Esophagus (tissue), 2 donors: ENCODE measurements at regions not wholly inside any gene's neighbourhood (a gene's known extent, or its start where the extent isn't known, plus 50 kb on each side); places are given as distances from the start of the nearest gene placed in this dataset.

Source experiments
- H3K27ac ChIP-seq, 2 donors: one replicate each; pipeline ENCODE4 v1.5.1; 2013; ENCODE audit warnings: low read depth in 2 of 2, mild to moderate bottlenecking in 2 of 2, inconsistent platforms in 1 of 2, low read length in 1 of 2, moderate library complexity in 1 of 2
- H3K27me3 ChIP-seq, 2 donors: one replicate each; pipeline ENCODE4 v1.6.1; 2013; ENCODE audit warnings: low read length in 2 of 2, control low read depth in 1 of 2, mild to moderate bottlenecking in 1 of 2; ENCODE audit not compliant: insufficient read depth in 2 of 2, control insufficient read depth in 1 of 2
- H3K36me3 ChIP-seq, 2 donors: one replicate each; pipeline ENCODE4 v1.6.1; 2013; ENCODE audit warnings: low read length in 1 of 2; ENCODE audit not compliant: control insufficient read depth in 2 of 2, insufficient read depth in 2 of 2
- H3K4me1 ChIP-seq, 2 donors: one replicate each; pipeline ENCODE4 v1.6.1; 2013; ENCODE audit warnings: low read length in 1 of 2; ENCODE audit not compliant: control insufficient read depth in 2 of 2, insufficient read depth in 2 of 2
- H3K4me3 ChIP-seq, 2 donors: one replicate each; pipeline ENCODE4 v1.5.1; 2013; ENCODE audit warnings: low read length in 2 of 2, mild to moderate bottlenecking in 2 of 2, low read depth in 1 of 2, moderate library complexity in 1 of 2
- H3K9me3 ChIP-seq, 2 donors: one replicate each; pipeline ENCODE4 v1.6.1; 2013; ENCODE audit warnings: mild to moderate bottlenecking in 2 of 2, low read depth in 1 of 2, low read length in 1 of 2, moderate library complexity in 1 of 2; ENCODE audit not compliant: control insufficient read depth in 2 of 2, insufficient read depth in 1 of 2
- WGBS, 2 donors: extraction: QIAGEN DNeasy Blood & Tissue Kit; methylation state at CpG; one replicate each; pipeline ENCODE4 v1.1.7; 2013; 5-methylcytosine and 5-hydroxymethylcytosine counted together
- donor health status: healthy with polysubstance abuse.
- donor health status: Bipolar disorder and iron deficiency.

GRCh38 chr4:126735294-126736132 lies 897.2 kb upstream of the INTU start:
- H3K36me3 ChIP-seq, result no peaks in the 10 kb centered on the region
- H3K4me3 ChIP-seq, result no peak overlapping the region
- 91 to 92% methylated on average over 3 of the region's 3 CpGs for WGBS, 2 donors
- H3K27me3 ChIP-seq, result no peaks in the 10 kb centered on the region
- no peak overlapping the region for H3K27ac ChIP-seq
- H3K4me1 ChIP-seq, result no peaks in the 10 kb centered on the region
- no peaks in the 10 kb centered on the region for H3K9me3 ChIP-seq

DNA sequence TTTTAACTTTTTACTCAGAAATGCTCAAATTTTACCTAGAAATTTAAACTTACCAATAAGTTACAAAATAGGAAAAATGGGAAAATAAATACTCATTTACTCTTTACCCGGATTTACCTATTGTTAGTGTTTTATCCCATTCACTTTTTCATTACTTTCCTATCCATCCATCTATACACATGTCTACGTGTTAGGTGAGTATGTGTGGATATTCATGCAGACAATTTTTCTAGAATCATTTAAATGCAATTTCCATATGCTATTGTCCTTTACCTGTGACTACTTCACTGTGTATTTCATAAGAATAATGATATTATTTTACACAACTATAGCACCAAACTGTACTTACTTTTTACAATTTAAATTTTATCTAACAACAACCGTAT lies 896.6 kb upstream of the INTU start:
- no peaks in the 10 kb centered on the region for H3K36me3 ChIP-seq
- no peak overlapping the region for H3K27ac ChIP-seq
- H3K9me3 ChIP-seq, result no peaks in the 10 kb centered on the region
- H3K4me1 ChIP-seq, result no peaks in the 10 kb centered on the region
- WGBS, 2 donors, result 89 to 92% methylated on average over 3 of the region's 3 CpGs
- H3K4me3 ChIP-seq, result no peak overlapping the region
- H3K27me3 ChIP-seq, result no peaks in the 10 kb centered on the region

DNA sequence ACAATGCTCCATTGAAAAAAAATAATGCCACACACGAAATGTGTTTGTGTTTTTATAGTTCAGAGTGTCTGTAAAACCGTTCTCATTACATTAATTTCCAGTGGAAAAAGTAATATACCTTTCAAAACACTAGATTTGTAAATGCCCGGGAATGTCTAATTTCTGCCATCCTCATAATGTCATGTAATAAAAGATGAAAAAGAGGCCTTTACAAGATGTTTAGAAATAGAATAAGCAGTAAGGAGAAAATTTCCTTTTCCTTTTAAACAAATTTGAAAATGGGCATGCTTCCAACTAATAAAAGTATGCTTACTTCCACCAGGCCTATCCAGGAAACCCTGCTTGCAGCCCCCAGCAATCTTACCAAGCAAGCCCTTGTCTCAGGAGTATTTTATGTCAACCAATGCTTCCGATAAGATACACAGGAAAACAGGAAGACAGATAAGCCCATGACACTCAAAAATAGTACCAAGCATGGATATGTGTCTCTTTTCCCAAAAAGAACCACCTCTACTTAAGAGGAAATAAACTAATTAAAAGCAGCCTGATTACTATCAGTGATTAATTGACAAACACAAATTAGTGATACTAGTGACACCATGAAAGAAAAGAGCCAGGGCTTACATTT lies 894.7 kb upstream of the INTU start:
- Histone ChIP-seq H3K36me3 (no peaks in the 10 kb centered on the region), H3K4me1 (no peaks in the 10 kb centered on the region), H3K27me3 (no peaks in the 10 kb centered on the region), H3K9me3 (no peaks in the 10 kb centered on the region), H3K4me3 (no peak overlapping the region), H3K27ac (no peak overlapping the region)
- WGBS, 2 donors, result 57 to 61% methylated on average over 4 of the region's 4 CpGs

DNA sequence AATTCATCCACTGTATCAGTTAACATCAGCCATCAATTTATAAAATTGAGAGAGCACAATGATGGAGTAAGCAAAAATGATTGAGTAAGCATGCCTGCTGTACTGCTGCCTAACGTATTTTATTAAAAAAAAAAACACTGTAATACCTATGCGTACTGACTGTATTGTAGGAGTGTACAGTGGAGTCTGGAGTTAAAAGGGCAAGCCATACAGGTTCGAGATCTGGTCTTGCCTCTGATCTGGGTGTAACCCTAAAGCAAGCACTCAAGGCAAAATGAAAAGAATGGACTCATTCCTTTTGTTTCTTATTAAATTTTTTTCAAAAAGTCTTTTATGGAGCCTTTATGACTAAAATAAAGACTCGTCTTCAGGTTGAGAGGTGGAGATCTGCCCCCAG lies 894.2 kb upstream of the INTU start:
- Histone ChIP-seq H3K4me1 (no peaks in the 10 kb centered on the region), H3K9me3 (no peaks in the 10 kb centered on the region), H3K4me3 (no peak overlapping the region), H3K27ac (no peak overlapping the region), H3K36me3 (no peaks in the 10 kb centered on the region), H3K27me3 (no peaks in the 10 kb centered on the region)
- 69 to 73% methylated on average over 4 of the region's 4 CpGs for WGBS, 2 donors

- WGBS, 2 donors, result 1 to 42% methylated on average over 1 of the region's 1 CpG
- H3K4me1 ChIP-seq, result no peaks in the 10 kb centered on the region
These were observed 893.8 kb upstream of the INTU start for GRCh38 chr4:126738926-126739325.

GRCh38 chr4:126740687-126741086 lies 892.1 kb upstream of the INTU start:
- Histone ChIP-seq H3K4me3 (no peak overlapping the region), H3K27ac (no peak overlapping the region), H3K36me3 (no peaks in the 10 kb centered on the region), H3K9me3 (no peaks in the 10 kb centered on the region), H3K4me1 (no peaks in the 10 kb centered on the region), H3K27me3 (no peaks in the 10 kb centered on the region)
- WGBS, 2 donors, result 89 to 93% methylated on average over 6 of the region's 6 CpGs

More at GRCh38 chr4:126738926-126739325, 893.8 kb upstream of the INTU start:
- Histone ChIP-seq H3K36me3 (no peaks in the 10 kb centered on the region), H3K27me3 (no peaks in the 10 kb centered on the region), H3K4me3 (no peak overlapping the region), H3K9me3 (no peaks in the 10 kb centered on the region), H3K27ac (no peak overlapping the region)

DNA sequence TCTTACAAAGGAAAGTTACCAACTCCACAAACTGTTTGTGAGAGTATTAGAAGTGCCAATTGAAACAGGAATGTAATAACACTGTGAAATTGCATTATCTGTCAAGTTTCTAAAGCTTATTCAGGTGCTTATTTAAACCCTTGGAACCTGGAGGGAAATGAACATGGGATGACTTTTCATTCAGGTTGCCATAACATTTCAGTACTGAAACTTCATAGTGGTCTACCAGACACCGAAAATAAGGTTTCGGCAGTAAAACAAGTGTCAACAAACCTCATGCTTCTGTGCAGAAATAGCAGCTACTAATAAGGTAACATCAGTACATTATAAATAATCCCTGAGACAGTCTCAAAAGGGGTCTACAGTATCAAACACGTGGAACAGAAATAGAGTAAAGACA lies 890.7 kb upstream of the INTU start:
- H3K4me1 ChIP-seq, result no peaks in the 10 kb centered on the region
- 80% methylated on average over 3 of the region's 3 CpGs for WGBS, 2 donors
- H3K9me3 ChIP-seq, result no peaks in the 10 kb centered on the region
- no peaks in the 10 kb centered on the region for H3K27me3 ChIP-seq
- H3K36me3 ChIP-seq, result no peaks in the 10 kb centered on the region
- no peak overlapping the region for H3K4me3 ChIP-seq
- no peak overlapping the region for H3K27ac ChIP-seq

DNA sequence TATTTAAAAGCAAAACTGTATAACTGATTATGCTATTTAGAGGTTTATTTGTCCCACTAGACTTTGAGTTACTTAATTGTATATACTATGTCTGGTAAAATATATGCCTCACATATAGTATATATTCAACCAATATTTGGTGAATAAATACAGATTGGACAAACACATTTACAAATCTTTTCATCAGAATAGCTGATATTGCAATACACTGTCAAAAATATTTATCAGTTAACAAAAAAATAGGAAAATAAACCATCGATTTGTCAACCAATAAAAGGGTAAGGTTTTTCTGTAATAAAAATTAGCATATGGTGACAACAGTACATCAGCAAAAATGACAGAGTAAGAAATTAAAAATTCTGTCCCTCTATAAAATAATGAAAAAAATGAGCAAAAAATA lies 889.9 kb upstream of the INTU start:
- no peaks in the 10 kb centered on the region for H3K27me3 ChIP-seq
- no peaks in the 10 kb centered on the region for H3K36me3 ChIP-seq
- H3K4me3 ChIP-seq, result no peak overlapping the region
- 82 to 87% methylated on average over 1 of the region's 1 CpG for WGBS, 2 donors
- no peak overlapping the region for H3K27ac ChIP-seq
- no peaks in the 10 kb centered on the region for H3K9me3 ChIP-seq
- H3K4me1 ChIP-seq, result no peaks in the 10 kb centered on the region

DNA sequence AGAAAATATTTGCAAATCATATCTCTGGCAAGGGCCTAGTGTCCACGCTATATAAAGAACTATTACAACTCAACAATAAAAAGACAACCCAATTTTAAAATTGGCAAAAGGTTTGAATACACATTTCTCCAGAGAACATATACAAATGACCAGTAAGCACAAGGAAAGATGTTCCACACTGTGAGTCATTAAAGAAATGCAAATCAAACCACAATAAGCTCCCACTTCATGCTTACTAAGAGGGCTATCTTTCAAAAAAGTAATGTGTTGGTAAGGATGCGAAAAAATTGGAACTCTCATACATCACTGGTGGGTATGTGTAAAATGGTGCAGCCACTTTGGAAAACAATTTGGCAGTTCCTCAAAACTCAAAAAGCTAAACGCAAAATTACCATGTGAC lies 884.0 kb upstream of the INTU start:
- H3K9me3 ChIP-seq, result no peaks in the 10 kb centered on the region
- H3K4me3 ChIP-seq, result no peak overlapping the region
- no peaks in the 10 kb centered on the region for H3K27me3 ChIP-seq
- no peaks in the 10 kb centered on the region for H3K36me3 ChIP-seq
- no peak overlapping the region for H3K27ac ChIP-seq
- no peaks in the 10 kb centered on the region for H3K4me1 ChIP-seq
- 61 to 74% methylated on average over 3 of the region's 3 CpGs for WGBS, 2 donors

DNA sequence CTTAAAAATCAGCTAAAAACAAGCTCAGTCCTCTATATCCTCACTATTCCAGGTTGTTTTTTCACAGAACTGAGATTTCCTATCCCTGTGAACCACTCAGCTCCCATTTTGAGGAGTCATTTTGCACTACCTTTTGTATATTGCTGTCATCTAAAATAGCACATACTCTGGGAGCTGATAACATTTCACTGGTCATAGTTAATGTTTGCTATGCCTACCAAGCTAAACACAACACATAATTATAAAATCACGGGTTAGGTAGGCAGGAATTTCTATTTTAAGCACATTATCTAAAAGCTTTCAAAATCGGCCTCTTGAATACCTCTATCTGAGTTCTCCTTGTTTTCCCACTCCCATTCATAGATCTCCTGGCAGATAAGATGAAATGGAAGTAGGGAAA lies 882.0 kb upstream of the INTU start:
- H3K9me3 ChIP-seq, result no peaks in the 10 kb centered on the region
- no peak overlapping the region for H3K4me3 ChIP-seq
- H3K36me3 ChIP-seq, result no peaks in the 10 kb centered on the region
- H3K4me1 ChIP-seq, result no peaks in the 10 kb centered on the region
- no peak overlapping the region for H3K27ac ChIP-seq
- no peaks in the 10 kb centered on the region for H3K27me3 ChIP-seq
- WGBS, 2 donors, result 49 to 51% methylated on average over 2 of the region's 2 CpGs
